ENCODE measurements at regions not wholly inside any gene's neighbourhood (a gene's known extent, or its start where the extent isn't known, plus 50 kb on each side); places are given as distances from the start of the nearest gene placed in this dataset.

- Mint-ChIP-seq H3K36me3 (peaks cover 7% of the 10 kb centered on the region), H3K4me3 (no peak overlapping the region), H3K9me3 (peaks cover 18 to 21% of the 10 kb centered on the region in 2 donors), H3K27me3 (ENCODE audit: low read depth in 2 of 2) (no peaks in the 10 kb centered on the region), H3K27ac (no peak overlapping the region), H3K4me1 (no peaks in the 10 kb centered on the region)
- H3K27me3 ChIP-seq (ENCODE audit: control insufficient read depth, insufficient read depth, low read length), result no peaks in the 10 kb centered on the region
- WGBS (ENCODE audit: insufficient coverage), result no CpG with 5 or more reads among the region's 3 CpGs
- no peaks in the 10 kb centered on the region for H3K4me1 ChIP-seq (ENCODE audit: control insufficient read depth, insufficient read depth, low read length)
- H3K27ac ChIP-seq (ENCODE audit: low read length), result no peak overlapping the region
- intact Hi-C loops (cut with micrococcal nuclease), result no loop called here
- DNase-seq, result no peak
- no peak for TF ChIP-seq CTCF (IDR thresholded peaks at IDR 0.05)
- no peaks in the 10 kb centered on the region for H3K9me3 ChIP-seq (ENCODE audit: control insufficient read depth, insufficient read depth, low read length)
- H3K4me3 ChIP-seq (ENCODE audit: low read length), result no peak overlapping the region
- no peak for ATAC-seq
- H3K36me3 ChIP-seq (ENCODE audit: control insufficient read depth, insufficient read depth, low read length), result no peaks in the 10 kb centered on the region
Observed at GRCh38 chr11:87548797-87549196, 511.1 kb downstream of the TMEM135 start.

GRCh38 chr11:87545858-87546257 lies 508.1 kb downstream of the TMEM135 start:
- intact Hi-C loops (cut with micrococcal nuclease), result no loop called here
- H3K27me3 ChIP-seq (ENCODE audit: control insufficient read depth, insufficient read depth, low read length), result no peaks in the 10 kb centered on the region
- H3K4me1 ChIP-seq (ENCODE audit: control insufficient read depth, insufficient read depth, low read length), result no peaks in the 10 kb centered on the region
- Mint-ChIP-seq H3K27ac (no peak overlapping the region), H3K9me3 (peaks cover 10 to 16% of the 10 kb centered on the region in 2 donors), H3K4me3 (no peak overlapping the region), H3K4me1 (no peaks in the 10 kb centered on the region), H3K27me3 (ENCODE audit: low read depth in 2 of 2) (no peaks in the 10 kb centered on the region), H3K36me3 (peaks cover 7% of the 10 kb centered on the region)
- WGBS (ENCODE audit: insufficient coverage), result 78% methylated on average over 1 of the region's 1 CpG
- peaks cover 4% of the 10 kb centered on the region for H3K9me3 ChIP-seq (ENCODE audit: control insufficient read depth, insufficient read depth, low read length)
- no peak for ATAC-seq
- DNase-seq, result no peak
- no peaks in the 10 kb centered on the region for H3K36me3 ChIP-seq (ENCODE audit: control insufficient read depth, insufficient read depth, low read length)
- H3K4me3 ChIP-seq (ENCODE audit: low read length), result no peak overlapping the region
- TF ChIP-seq CTCF (IDR thresholded peaks at IDR 0.05), result no peak
- H3K27ac ChIP-seq (ENCODE audit: low read length), result no peak overlapping the region

- Mint-ChIP-seq H3K9me3 (peaks cover 0 to 3% of the 10 kb centered on the region in 2 donors), H3K36me3 (no peaks in the 10 kb centered on the region), H3K27me3 (ENCODE audit: low read depth in 2 of 2) (no peaks in the 10 kb centered on the region), H3K27ac (no peak overlapping the region), H3K4me1 (no peaks in the 10 kb centered on the region), H3K4me3 (no peak overlapping the region)
- H3K27me3 ChIP-seq (ENCODE audit: control insufficient read depth, insufficient read depth, low read length), result no peaks in the 10 kb centered on the region
- DNase-seq, result no peak
- H3K27ac ChIP-seq (ENCODE audit: low read length), result no peak overlapping the region
- no peaks in the 10 kb centered on the region for H3K4me1 ChIP-seq (ENCODE audit: control insufficient read depth, insufficient read depth, low read length)
- intact Hi-C loops (cut with micrococcal nuclease), result no loop called here
- no peak for ATAC-seq
- no peak overlapping the region for H3K4me3 ChIP-seq (ENCODE audit: low read length)
- WGBS (ENCODE audit: insufficient coverage), result 78% methylated on average over 1 of the region's 1 CpG
- H3K36me3 ChIP-seq (ENCODE audit: control insufficient read depth, insufficient read depth, low read length), result no peaks in the 10 kb centered on the region
- TF ChIP-seq CTCF (IDR thresholded peaks at IDR 0.05), result no peak
- H3K9me3 ChIP-seq (ENCODE audit: control insufficient read depth, insufficient read depth, low read length), result peaks cover 4% of the 10 kb centered on the region
Observed at GRCh38 chr11:87539596-87539995, 501.9 kb downstream of the TMEM135 start.

GRCh38 chr11:87536565-87536964 lies 498.8 kb downstream of the TMEM135 start:
- Histone ChIP-seq H3K9me3 (ENCODE audit: control insufficient read depth, insufficient read depth, low read length) (no peaks in the 10 kb centered on the region), H3K27me3 (ENCODE audit: control insufficient read depth, insufficient read depth, low read length) (no peaks in the 10 kb centered on the region), H3K4me3 (ENCODE audit: low read length) (no peak overlapping the region), H3K27ac (ENCODE audit: low read length) (no peak overlapping the region), H3K36me3 (ENCODE audit: control insufficient read depth, insufficient read depth, low read length) (no peaks in the 10 kb centered on the region), H3K4me1 (ENCODE audit: control insufficient read depth, insufficient read depth, low read length) (no peaks in the 10 kb centered on the region)
- 89% methylated on average over 2 of the region's 4 CpGs for WGBS (ENCODE audit: insufficient coverage)
- peaks cover 3 to 8% of the 10 kb centered on the region in 2 donors for H3K9me3 Mint-ChIP-seq
- intact Hi-C loops (cut with micrococcal nuclease), result no loop called here
- no peak for TF ChIP-seq CTCF (IDR thresholded peaks at IDR 0.05)
- ATAC-seq, result no peak
- no peak overlapping the region for H3K4me3 Mint-ChIP-seq
- DNase-seq, result no peak
- no peak overlapping the region for H3K27ac Mint-ChIP-seq
- H3K36me3 Mint-ChIP-seq, result no peaks in the 10 kb centered on the region
- no peaks in the 10 kb centered on the region for H3K27me3 Mint-ChIP-seq (ENCODE audit: low read depth in 2 of 2)
- no peaks in the 10 kb centered on the region for H3K4me1 Mint-ChIP-seq

Data from natural killer cell (primary cell).